Activated effector memory CD4-positive, alpha-beta T cell treated with Interleukin-2 at 50 U/mL for 16 hours (primary cell): ENCODE measurements at regions not wholly inside any gene's neighbourhood (a gene's known extent, or its start where the extent isn't known, plus 50 kb on each side); places are given as distances from the start of the nearest gene placed in this dataset.

Source experiments
- DNase-seq: peaks from one replicate; pipeline ENCODE4 v3.0.0-alpha.2; 2020

- no peak for DNase-seq
Observed at GRCh38 chr9:131809941-131810344, 70.1 kb upstream of the RAPGEF1 start.

DNA sequence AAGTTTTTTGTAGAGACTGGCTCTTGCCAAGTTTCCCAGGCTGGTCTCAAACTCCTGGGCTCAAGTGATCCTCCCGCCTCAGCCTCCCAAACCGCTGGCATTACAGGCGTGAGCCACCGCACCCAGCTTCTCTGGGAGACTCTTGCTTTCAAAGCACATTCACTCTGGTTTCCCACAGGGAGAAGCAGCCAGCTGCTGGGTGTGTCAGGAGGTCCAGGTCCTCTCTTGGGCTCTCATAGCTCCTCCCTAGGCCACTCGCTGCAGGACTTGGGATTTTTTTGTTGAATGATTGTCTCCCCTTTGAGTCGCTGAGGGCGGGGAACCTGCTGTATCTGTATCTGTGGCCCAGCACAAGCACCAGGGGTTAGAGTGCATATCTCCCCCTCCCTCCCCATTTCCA, 68.4 kb upstream of the RAPGEF1 start:
- no peak for DNase-seq

DNA sequence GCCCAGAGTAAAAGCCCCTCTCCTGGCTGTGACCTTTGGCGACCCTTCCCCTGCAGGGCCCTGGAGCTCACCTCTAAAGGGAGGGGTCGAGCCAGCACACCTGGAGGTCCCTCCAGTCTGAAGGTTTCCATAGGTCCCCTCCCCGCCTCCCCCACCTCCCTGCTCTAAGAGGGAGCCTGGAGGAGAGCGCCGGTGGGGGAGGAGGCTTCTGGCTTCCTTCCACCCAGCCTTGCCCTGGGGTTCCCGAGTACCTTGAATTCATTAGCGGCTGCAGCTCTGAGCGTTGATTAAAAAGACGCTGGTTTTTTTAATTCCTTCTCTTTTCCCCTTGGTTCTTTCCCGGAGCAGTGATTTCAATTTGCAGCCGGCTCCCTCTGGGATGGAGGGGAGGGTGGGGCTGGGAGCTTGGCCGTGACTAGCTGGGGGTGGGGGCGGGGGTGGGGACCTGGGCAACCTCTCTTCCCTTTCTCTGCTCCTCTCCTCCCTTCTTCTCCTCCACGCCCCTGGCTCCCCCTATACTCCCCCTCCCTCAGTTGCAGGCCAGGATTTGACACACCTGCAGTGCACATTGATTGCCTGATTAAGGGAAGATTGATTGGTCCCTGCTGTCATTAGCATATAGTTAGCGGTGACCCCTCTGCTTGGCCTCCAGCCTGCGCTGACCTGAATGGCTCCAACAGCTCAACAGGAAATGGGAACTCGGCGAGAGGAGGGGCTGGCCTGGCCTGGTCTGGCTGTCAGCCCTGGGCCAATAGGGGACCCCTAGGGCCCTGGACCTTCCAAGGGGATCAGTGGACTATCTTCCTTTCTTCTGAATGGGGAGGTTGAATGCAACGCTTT, 67.5 kb upstream of the RAPGEF1 start:
- no peak for DNase-seq

DNA sequence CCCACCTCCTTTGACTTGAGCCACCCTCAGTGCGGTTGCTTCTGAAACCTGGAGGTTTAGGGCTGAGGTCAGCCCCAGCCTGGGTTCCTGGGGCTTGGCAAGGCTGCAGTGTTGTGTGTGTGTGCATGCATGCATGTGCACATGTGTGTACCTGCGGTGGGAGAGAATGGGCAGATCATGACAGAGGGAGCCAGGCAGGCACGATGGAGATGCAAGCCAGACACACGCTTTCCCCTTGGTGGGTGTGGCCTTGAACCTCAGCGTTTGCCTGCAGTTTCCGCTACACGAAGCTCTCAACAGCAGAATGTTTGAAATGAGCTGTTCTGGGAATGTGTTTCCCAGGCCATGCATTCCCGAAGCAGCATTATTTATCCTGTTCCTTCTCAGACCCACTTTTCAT, 65.9 kb upstream of the RAPGEF1 start:
- no peak for DNase-seq

- no peak for DNase-seq
Observed at GRCh38 chr9:131804826-131805225, 65.0 kb upstream of the RAPGEF1 start.

- DNase-seq: no peak
Observed at GRCh38 chr9:131803758-131804411, 64.0 kb upstream of the RAPGEF1 start.

DNA sequence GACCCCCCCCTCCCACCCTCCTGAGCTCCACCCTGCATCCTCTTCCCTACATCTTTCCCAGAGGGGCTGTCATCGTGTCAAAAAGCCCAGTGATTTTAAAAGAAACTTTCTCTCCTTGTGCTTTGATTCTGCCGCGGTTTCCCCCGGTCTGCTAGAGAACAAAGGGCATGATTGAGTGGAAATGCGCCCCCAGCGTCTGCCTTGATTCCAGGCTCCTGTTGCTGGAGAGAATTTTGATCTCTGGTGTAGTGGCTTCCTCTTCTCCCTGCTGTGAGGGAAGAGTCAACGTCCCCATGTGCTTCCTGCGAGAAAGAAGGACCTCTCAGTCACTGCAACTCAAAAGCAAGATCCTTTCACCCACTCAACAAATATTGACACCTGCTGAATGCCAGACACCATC, 61.9 kb upstream of the RAPGEF1 start:
- DNase-seq: no peak

DNA sequence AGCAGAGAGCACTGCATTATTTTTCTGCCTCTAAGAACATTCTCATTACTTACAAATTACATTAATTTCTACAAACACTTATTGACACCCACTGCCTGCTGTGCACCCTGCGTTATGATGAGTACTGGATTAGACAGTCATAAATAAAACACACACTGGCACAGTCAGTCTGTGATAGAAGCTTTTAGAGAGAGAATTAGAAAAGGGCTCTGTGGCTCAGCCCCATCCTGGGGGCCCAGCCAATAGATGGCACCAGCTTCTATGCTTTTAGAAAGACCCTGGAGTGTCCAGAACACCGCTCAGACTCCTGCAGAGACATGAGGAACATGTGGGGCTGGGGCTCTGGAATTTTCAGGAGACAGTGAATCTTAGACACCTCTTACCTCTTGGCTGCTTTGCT, 61.0 kb upstream of the RAPGEF1 start:
- no peak for DNase-seq

DNA sequence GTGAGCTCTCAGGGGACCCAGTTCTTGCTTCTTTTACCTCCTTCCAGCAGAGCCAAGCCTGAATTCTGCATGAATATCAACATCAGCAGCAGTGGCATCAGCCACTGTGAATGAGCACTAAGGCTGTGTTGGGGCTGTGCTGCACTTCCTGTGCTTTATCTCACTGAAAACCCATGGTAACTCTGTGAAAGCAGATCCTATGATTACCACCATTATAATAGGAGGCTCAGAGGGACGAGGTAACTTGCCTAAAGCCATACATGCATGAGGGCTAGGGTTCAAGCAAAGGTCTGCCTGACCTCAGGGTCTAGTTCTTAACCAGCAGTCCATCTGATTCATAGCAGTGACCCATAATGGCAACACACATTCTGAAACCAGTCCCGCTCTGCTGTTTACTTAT, 60.5 kb upstream of the RAPGEF1 start:
- no peak for DNase-seq

DNA sequence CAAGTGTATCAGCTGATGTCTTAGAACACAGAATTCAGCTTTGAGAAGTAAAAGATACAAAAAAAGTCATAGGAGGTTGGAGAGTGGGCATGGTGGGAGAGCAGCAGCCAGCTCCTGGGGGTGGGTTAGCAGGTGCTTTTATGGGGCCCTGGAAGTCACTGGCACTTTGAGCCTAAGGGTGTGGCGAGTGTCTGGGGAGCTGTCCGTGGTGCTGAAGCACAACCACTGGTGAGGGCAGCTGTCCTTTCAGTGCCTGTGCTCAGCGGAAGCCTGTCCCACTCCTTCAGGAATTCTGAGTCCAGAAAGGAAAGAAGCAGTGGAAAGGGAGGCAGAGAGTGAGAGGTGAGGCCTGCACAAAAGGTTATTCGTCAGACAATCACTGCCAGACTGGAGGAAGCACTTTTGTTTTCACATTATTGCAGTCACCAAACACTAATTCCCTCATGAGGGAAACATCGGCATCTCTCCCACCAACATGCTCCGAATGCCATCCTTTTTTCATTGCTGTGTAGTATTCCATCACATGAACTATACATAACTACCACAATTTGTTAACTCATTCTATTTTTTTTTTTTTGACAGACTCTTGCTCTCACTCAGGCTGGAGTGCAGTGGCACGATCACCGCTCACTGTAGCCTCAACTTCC, 59.4 kb upstream of the RAPGEF1 start:
- peak; percentile 25 for DNase-seq

DNA sequence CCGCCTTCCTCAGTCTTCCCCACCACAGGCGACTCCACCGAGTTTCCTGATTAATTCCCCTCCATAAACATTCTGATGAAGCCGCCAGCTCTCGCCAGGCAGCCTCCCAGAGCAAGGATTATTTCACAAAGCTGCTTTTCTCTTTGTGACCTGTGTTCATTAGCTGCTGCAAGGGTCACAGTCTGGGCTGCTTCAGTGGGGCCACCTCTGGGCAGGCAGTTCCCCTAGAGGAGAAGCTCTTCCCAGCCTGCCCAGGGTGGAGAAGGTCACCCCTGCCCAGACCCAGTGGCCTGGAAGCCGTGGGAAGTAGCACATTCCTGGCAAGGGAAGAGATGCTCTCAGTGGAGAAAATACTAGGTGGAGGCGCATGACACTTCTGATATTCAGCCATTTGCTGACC, 58.4 kb upstream of the RAPGEF1 start:
- DNase-seq: no peak

GRCh38 chr9:131794393-131794792, 54.5 kb upstream of the RAPGEF1 start:
- DNase-seq: no peak

DNA sequence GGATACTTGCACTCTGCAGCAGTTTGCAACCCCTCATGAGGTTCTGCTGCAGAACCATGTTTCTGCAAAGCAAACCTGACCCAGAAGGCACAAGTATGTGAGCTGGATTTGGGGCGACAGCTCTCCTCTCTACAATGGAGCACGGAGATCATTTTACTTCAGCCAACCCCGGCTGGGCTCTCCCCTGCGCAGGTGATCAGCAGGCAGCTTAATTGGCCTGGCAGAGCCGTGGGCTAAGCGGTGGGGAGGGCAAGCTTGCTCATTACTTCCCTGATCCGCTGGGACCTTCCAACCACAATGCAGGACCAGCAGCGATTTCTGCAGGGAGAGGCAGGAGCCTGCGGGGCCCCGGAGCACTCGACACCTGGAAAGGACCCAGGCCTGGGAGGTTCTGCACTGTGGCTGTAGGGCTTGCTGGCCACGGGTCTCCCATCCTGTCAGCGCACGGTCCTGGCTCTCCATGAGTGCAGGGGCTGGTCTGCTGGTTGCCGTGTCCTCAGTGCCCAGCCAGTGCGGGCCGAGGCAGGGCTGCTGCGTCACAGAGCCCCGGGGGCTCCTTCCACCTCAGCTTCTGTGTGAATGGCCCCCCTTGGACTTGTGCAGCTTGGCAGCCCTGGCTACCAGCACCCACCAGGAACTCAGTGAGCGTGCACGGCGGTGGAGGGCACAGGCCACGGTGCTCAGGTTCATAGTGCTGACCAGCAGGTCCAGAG, 51.8 kb upstream of the RAPGEF1 start:
- DNase-seq: no peak
